HG03108 (cell line): ENCODE measurements at regions not wholly inside any gene's neighbourhood (a gene's known extent, or its start where the extent isn't known, plus 50 kb on each side); places are given as distances from the start of the nearest gene placed in this dataset.
"Not testable (repeated sequence)": the region's sequence is repeated elsewhere in the genome, so short reads cannot be mapped to it uniquely, and the experiment has no call there.

ENCODE experiments used
- ATAC-seq: cut with Tn5 transposase; IDR thresholded peaks from one replicate; pipeline ENCODE4 v1.9.1; 2021; ENCODE audit warnings: moderate library complexity; ENCODE audit not compliant: unreplicated experiment

DNA sequence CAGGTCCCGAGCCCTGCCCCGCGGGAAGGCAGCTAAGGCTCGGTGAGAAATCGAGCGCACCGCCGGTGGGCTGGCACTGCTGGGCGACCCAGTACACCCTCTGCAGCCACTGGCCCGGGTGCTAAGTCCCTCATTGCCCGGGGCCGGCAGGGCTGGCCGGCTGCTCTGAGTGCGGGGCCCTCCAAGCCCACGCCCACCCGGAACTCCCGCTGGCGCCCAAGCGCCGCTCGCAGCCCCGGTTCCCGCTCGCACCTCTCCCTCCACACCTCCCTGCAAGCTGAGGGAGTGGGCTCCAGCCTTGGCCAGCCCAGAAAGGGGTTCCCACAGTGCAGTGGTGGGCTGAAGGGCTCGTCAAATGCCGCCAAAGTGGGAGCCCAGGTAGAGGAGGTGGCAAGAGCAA, 63.2 kb upstream of the IER3 start:
- ATAC-seq, result not testable (repeated sequence)

DNA sequence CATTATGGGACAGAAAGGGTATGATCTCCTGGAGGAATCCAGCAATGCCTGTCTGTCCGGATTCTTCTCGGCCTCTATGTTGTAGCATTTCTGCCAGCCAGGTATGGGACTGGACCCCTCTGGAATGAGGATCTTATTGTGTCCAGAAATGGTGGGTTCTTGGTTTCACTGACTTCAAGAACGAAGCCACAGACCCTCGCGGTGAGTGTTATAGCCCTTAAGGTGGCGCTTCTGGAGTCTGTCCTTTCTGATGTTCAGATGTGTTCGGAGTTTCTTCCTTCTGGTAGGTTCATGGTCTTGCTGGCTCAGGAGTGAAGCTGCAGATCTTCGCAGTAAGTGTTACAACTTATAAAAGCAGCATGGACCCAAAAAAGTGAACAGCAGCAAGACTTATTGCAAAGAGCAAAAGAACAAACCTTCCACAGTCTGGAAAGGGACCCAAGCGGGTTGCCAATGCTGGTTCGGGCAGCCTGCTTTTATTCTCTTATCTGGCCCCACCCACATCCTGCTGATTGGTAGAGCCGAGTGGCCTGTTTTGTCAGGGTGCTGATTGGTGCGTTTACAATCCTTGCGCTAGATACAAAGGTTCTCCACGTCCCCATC, 62.3 kb upstream of the IER3 start:
- ATAC-seq, result no peak

DNA sequence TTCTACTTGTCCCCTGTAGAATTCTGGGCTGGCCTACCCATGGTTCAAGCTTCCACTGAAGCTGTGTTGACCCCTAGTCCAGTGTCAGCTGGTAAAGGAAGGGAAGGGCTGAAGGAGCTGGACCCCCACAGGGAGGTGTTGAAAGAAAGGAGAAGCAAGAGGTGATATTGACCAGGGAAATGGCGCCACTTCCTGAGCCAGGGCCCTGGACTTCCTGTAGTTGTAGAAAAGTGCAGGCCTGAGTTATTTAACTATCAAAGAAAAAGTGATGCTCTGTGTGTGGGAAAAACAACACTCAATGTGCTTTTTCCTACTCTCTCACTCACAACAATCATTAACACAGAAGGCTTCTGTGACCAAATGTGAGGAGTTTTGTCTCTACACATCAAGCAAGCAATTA, 60.0 kb upstream of the IER3 start:
- no peak for ATAC-seq

DNA sequence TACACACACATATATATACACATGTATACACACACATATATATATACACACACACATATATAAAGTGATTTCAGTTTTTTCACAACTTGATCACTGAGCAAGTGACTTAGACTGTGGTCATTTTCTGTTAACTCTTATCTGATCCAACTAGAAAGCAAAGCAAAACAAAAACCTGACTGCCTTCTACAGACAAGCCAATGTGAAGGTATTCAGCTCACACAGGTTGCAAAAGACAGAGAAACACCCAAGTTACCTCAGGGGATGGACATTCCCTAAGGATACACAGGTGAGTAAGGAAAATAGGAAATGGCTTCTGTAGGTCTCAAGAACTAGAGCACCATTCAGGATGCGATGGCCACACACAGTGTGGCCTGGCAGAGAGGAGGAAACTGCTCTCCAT, 58.4 kb upstream of the IER3 start:
- ATAC-seq, result no peak

GRCh38 chr6:30801950-30802349, 57.6 kb upstream of the IER3 start:
- no peak for ATAC-seq

DNA sequence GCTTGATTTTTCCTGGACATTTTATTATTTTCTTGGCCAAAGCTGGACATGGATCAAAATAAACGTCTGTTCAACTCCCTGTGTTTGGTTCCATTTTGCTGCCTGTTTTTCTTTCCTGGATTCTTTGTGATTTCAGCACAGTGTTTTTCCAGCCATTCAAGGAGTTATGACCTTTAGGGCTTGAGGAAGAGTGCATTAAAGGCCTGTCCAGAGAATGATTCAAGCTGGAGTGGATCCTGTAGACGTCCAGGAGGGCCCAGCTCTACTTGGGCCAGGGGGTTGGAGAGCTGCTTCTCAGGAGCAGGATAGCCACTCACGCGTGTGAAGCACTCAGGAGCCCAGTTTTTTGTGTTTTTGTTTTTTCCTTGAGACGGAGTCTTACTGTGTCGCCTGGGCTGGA, 56.5 kb upstream of the IER3 start:
- ATAC-seq, result no peak

DNA sequence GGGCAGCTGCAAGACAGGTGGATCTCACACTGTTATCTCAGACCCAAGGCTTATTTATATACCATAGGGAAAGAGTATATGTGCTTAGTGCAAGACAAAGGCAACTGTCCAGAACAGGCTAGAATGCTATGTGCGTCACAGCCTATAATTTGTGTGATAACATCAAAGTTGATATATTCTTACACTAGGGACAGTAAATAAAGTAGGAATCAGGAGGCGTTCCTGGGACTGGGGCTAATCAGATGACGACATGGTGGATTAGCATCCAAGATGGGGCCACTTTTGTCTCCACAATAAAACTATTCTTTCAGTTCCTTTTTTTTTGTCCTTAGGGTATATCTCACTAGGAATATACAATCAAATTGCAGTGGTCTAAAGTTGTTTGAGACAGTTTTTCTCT, 54.9 kb upstream of the IER3 start:
- no peak for ATAC-seq

DNA sequence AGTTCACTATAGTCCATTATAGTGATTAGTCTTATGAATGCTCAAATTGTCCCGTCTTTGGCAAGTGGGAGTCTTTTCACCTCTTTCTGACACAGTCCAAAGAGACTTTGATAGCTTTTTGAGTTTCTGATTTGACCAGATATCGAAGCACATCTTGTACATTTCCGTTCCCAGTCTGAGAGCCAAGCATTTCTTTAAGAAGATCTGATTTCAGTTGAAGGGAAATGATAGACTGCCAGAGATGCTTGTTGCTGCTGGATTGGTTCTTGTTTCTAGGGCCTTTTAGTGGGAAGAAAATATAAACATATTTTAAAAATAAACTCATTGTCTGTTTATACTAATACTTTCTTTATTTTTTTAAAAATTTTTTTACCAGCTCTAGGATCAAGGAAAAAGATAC, 54.1 kb upstream of the IER3 start:
- ATAC-seq, result no peak

DNA sequence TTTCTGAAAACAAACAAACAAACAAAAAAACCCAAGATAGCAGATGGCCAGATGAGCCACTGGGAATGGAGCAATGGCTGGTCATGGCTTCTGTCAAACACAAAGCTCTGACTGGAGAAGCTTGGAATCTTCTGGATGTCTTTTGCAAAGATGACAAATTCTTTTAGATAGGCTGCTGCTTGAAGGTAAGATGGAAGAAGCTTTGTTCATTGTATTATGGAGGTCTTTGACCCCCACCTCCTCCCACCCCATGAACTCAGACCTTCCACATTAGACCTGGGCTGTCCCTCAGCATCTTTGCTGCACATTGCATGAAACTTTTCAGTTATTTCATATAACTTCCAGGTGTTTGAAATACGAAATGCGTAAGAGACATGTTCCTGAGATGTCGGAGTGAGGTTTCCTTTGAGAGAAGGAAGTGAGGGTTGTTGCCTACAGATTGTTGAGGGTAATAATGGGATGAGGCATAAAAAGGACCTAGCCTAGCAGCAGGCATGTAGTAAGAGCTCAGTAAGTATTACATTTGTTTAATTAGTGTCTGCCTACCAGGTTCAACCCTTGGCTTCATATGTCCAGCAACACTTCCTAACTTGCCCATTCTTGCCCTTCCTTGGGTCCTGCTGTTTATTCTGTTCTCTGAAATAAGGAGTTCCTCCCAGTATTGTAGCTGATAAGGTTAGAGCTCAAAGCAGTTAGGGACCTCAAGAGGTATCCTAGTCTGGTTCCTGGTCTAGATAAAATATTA, 51.4 kb upstream of the IER3 start:
- no peak for ATAC-seq
